ENCODE measurements at regions not wholly inside any gene's neighbourhood (a gene's known extent, or its start where the extent isn't known, plus 50 kb on each side); places are given as distances from the start of the nearest gene placed in this dataset.

DNA sequence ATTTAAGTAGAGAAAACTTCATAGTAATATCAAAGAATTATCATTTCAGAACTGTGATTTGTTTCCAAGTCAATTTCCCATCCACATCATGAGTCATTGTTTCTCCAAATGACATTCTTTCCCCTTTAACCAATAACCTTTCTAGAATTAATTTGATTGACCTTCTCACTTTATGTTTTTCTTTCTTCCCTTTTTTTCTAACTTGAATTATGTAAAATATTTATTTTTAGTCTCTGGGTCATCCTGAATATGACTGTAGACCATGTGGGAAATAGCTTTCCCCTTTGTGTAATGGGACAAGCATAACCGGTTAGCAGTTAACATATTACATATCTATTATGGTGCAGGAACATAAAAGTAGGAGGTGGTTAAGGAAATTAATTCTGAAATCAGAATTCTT lies 291.1 kb downstream of the GJA1 start:
- TF ChIP-seq, protein P1, sequence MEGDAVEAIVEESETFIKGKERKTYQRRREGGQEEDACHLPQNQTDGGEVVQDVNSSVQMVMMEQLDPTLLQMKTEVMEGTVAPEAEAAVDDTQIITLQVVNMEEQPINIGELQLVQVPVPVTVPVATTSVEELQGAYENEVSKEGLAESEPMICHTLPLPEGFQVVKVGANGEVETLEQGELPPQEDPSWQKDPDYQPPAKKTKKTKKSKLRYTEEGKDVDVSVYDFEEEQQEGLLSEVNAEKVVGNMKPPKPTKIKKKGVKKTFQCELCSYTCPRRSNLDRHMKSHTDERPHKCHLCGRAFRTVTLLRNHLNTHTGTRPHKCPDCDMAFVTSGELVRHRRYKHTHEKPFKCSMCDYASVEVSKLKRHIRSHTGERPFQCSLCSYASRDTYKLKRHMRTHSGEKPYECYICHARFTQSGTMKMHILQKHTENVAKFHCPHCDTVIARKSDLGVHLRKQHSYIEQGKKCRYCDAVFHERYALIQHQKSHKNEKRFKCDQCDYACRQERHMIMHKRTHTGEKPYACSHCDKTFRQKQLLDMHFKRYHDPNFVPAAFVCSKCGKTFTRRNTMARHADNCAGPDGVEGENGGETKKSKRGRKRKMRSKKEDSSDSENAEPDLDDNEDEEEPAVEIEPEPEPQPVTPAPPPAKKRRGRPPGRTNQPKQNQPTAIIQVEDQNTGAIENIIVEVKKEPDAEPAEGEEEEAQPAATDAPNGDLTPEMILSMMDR (IDR thresholded peaks at IDR 0.05; ENCODE audit: low read length): no peak
- no peak for TF ChIP-seq EZH2 (IDR thresholded peaks at IDR 0.05; ENCODE audit: borderline replicate concordance, low read length)

All from OCI-LY1 (cell line).